ENCODE measurements at regions not wholly inside any gene's neighbourhood (a gene's known extent, or its start where the extent isn't known, plus 50 kb on each side); places are given as distances from the start of the nearest gene placed in this dataset.
A peak's percentile ranks its signal among the peaks of the same experiment; 100 is the strongest.

DNA sequence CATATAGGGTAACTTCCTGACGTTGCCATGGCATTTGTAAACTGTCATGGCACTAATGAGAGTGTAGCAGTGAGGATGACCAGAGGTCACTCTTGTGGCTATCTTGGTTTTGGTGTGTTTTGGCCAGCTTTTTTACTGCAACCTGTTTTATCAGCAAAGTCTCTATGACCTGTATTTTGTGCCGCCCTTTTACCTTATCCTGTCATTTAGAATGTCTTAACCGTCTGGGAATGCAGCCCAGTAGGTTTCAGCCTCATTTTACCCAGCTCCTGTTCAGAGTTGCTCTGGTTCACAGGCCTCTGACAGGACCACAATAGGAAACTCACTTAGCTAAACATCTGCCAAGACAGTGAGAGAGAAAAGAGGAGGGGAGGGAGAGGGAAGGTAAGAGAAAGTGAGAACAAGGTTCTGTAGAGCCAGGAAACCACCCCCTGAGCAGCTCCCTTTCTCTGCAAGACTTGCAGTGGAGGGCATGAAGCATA lies 64.8 kb upstream of the PLEKHG3 start:
- H3K27ac Mint-ChIP-seq = no peak overlapping the region
- H3K9me3 Mint-ChIP-seq = peaks cover 0 to 6% (median 0%) of the 10 kb centered on the region in 11 donors
- no peak overlapping the region for H3K4me3 Mint-ChIP-seq
- no peaks in the 10 kb centered on the region for H3K4me1 ChIP-seq (ENCODE audit: control insufficient read depth in 2 of 2, insufficient read depth in 2 of 2, low read length in 2 of 2)
- peaks cover 0 to 7% (median 0%) of the 10 kb centered on the region in 7 donors for H3K4me1 Mint-ChIP-seq
- CTCF ChIA-PET = no interaction called here
- intact Hi-C loops (cut with micrococcal nuclease) = loop anchor here in 1 of 2 donors (10.0 kb wide), 1 partner anchor 845 kb away; no protein-coding TSS in a partner anchor
- no peaks in the 10 kb centered on the region for H3K27me3 ChIP-seq (ENCODE audit: control insufficient read depth in 2 of 2, insufficient read depth in 2 of 2, low read length in 2 of 2)
- H3K27me3 Mint-ChIP-seq = peaks cover 0 to 35% (median 5%) of the 10 kb centered on the region in 5 donors
- no peak overlapping the region for H3K27ac ChIP-seq (ENCODE audit: low read depth, low read length)
- no peaks in the 10 kb centered on the region for H3K36me3 ChIP-seq (ENCODE audit: control insufficient read depth in 2 of 3, insufficient read depth in 3 of 3, low read length in 3 of 3)
- ATAC-seq (no peak), DNase-seq (no peak)
- H3K36me3 Mint-ChIP-seq = no peaks in the 10 kb centered on the region
- POLR2A ChIA-PET = no interaction called here
- no peak overlapping the region for H3K4me3 ChIP-seq (ENCODE audit: low read length)
- no peaks in the 10 kb centered on the region for H3K9me3 ChIP-seq (ENCODE audit: control insufficient read depth in 2 of 3, low read length in 3 of 3)

DNA sequence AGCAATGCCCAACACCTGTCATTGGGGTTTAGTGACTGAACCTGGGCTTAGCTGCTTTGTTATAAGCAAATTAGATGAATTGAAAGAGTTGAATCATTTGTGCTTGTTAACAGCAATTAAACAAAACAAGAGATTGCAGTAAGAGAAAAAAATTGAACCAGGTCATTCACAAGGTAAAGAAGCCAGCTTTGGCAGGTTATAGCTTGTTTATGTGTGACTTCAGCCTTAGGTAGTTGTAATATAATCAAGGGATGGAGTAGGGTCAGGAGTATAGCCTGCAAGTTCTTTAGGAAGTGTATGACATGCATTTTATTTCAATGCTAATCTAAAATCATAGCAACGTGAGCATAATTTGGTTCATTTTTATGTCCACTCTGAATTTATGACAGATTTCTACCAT lies 63.4 kb upstream of the PLEKHG3 start:
- DNase-seq (no peak), ATAC-seq (no peak)
- Histone ChIP-seq H3K27me3 (ENCODE audit: control insufficient read depth in 2 of 2, insufficient read depth in 2 of 2, low read length in 2 of 2) (no peaks in the 10 kb centered on the region), H3K27ac (ENCODE audit: low read depth, low read length) (no peak overlapping the region), H3K4me1 (ENCODE audit: control insufficient read depth in 2 of 2, insufficient read depth in 2 of 2, low read length in 2 of 2) (no peaks in the 10 kb centered on the region), H3K36me3 (ENCODE audit: control insufficient read depth in 2 of 3, insufficient read depth in 3 of 3, low read length in 3 of 3) (no peaks in the 10 kb centered on the region), H3K4me3 (ENCODE audit: low read length) (no peak overlapping the region), H3K9me3 (ENCODE audit: control insufficient read depth in 2 of 3, low read length in 3 of 3) (no peaks in the 10 kb centered on the region)
- ChIA-PET POLR2A (no interaction called here), CTCF (interaction anchor here (0.6 to 0.7 kb wide), 2 partner anchors 60 to 141 kb away, joined by 3 read pairs; no protein-coding TSS in a partner anchor)
- peaks cover 0 to 39% (median 5%) of the 10 kb centered on the region in 5 donors for H3K27me3 Mint-ChIP-seq
- intact Hi-C loops (cut with micrococcal nuclease) = no loop called here
- H3K27ac Mint-ChIP-seq = peak overlapping the region in 1 of 9 donors; percentile 28
- peaks cover 0 to 7% (median 0%) of the 10 kb centered on the region in 7 donors for H3K4me1 Mint-ChIP-seq
- peaks cover 0 to 6% (median 0%) of the 10 kb centered on the region in 11 donors for H3K9me3 Mint-ChIP-seq
- H3K4me3 Mint-ChIP-seq = no peak overlapping the region
- H3K36me3 Mint-ChIP-seq = no peaks in the 10 kb centered on the region

DNA sequence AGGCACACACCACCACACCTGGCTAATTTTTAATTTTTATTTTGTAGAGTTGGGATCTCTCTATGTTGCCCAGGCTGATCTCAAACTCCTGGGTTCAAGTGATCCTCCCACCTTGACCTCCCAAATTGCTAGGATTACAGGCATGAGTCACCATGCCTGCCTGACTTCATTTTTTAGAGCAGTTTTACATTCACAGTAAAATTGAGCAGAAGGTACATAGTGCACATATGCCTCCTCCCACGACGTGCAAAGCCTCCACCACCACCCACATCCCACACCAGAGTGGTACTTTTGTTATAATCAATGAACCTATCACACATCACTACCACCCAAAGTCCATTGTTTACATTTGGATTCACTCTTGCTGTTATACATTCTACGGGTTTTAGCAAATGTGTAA lies 62.5 kb upstream of the PLEKHG3 start:
- Mint-ChIP-seq H3K27ac (no peak overlapping the region), H3K36me3 (no peaks in the 10 kb centered on the region), H3K27me3 (peaks cover 0 to 40% (median 5%) of the 10 kb centered on the region in 5 donors), H3K9me3 (peaks cover 0 to 6% (median 0%) of the 10 kb centered on the region in 11 donors), H3K4me3 (no peak overlapping the region), H3K4me1 (peaks cover 0 to 5% (median 0%) of the 10 kb centered on the region in 7 donors)
- no peaks in the 10 kb centered on the region for H3K9me3 ChIP-seq (ENCODE audit: control insufficient read depth in 2 of 3, low read length in 3 of 3)
- ChIA-PET POLR2A (no interaction called here), CTCF (no interaction called here)
- H3K36me3 ChIP-seq (ENCODE audit: control insufficient read depth in 2 of 3, insufficient read depth in 3 of 3, low read length in 3 of 3) = no peaks in the 10 kb centered on the region
- intact Hi-C loops (cut with micrococcal nuclease) = no loop called here
- no peak overlapping the region for H3K27ac ChIP-seq (ENCODE audit: low read depth, low read length)
- DNase-seq (no peak), ATAC-seq (no peak)
- no peak overlapping the region for H3K4me3 ChIP-seq (ENCODE audit: low read length)
- no peaks in the 10 kb centered on the region for H3K4me1 ChIP-seq (ENCODE audit: control insufficient read depth in 2 of 2, insufficient read depth in 2 of 2, low read length in 2 of 2)
- H3K27me3 ChIP-seq (ENCODE audit: control insufficient read depth in 2 of 2, insufficient read depth in 2 of 2, low read length in 2 of 2) = no peaks in the 10 kb centered on the region

DNA sequence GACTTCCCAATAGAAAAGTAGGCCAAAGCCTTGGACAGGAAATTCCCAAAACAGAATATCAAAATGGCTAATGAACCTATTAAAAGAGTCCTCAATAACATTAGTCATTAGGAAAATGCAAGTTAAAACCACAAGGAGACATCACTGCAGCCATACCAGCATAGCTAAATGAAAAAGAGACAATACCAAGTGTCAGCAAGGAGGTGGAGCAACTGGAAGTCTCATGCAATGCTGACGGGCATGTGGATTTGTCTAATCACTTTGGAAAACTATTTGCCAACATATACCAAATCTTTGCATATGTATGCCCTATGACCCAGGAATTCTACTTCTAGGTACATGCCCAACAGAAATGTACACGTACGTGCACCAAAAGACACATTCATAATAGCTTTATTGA lies 60.5 kb upstream of the PLEKHG3 start:
- H3K4me3 Mint-ChIP-seq = no peak overlapping the region
- no peaks in the 10 kb centered on the region for H3K36me3 ChIP-seq (ENCODE audit: control insufficient read depth in 2 of 3, insufficient read depth in 3 of 3, low read length in 3 of 3)
- no peaks in the 10 kb centered on the region for H3K27me3 ChIP-seq (ENCODE audit: control insufficient read depth in 2 of 2, insufficient read depth in 2 of 2, low read length in 2 of 2)
- peaks cover 0 to 6% (median 0%) of the 10 kb centered on the region in 11 donors for H3K9me3 Mint-ChIP-seq
- intact Hi-C loops (cut with micrococcal nuclease) = no loop called here
- no peak for ATAC-seq
- no peaks in the 10 kb centered on the region for H3K4me1 ChIP-seq (ENCODE audit: control insufficient read depth in 2 of 2, insufficient read depth in 2 of 2, low read length in 2 of 2)
- no peak overlapping the region for H3K27ac Mint-ChIP-seq
- peaks cover 0 to 2% (median 0%) of the 10 kb centered on the region in 7 donors for H3K4me1 Mint-ChIP-seq
- POLR2A ChIA-PET = no interaction called here
- no peaks in the 10 kb centered on the region for H3K36me3 Mint-ChIP-seq
- no peak overlapping the region for H3K27ac ChIP-seq (ENCODE audit: low read depth, low read length)
- H3K4me3 ChIP-seq (ENCODE audit: low read length) = no peak overlapping the region
- DNase-seq = no peak
- peaks cover 0 to 37% (median 6%) of the 10 kb centered on the region in 5 donors for H3K27me3 Mint-ChIP-seq
- CTCF ChIA-PET = no interaction called here
- H3K9me3 ChIP-seq (ENCODE audit: control insufficient read depth in 2 of 3, low read length in 3 of 3) = no peaks in the 10 kb centered on the region

DNA sequence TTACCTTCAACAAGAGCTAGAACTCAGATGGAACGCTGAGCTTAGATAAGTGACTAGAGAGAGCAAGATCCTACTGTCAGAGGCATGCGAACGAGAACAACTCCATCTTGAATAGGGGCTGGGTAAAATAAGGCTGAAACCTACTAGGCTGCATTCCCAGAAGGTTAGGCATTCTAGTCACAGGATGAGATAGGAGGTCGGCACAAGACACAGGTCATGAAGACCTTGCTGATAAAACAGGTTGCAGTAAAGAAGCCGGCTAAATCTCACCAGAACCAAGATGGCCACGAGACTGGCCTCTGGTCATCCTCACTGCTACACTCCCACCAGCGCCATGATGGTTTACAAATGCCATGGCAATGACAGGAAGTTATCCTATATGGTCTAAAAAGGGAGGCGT lies 59.6 kb upstream of the PLEKHG3 start:
- DNase-seq (no peak), ATAC-seq (no peak)
- intact Hi-C loops (cut with micrococcal nuclease) = no loop called here
- no peak overlapping the region for H3K27ac ChIP-seq (ENCODE audit: low read depth, low read length)
- ChIA-PET POLR2A (no interaction called here), CTCF (no interaction called here)
- H3K4me1 ChIP-seq (ENCODE audit: control insufficient read depth in 2 of 2, insufficient read depth in 2 of 2, low read length in 2 of 2) = no peaks in the 10 kb centered on the region
- Mint-ChIP-seq H3K4me1 (no peaks in the 10 kb centered on the region), H3K9me3 (peaks cover 0 to 6% (median 0%) of the 10 kb centered on the region in 11 donors), H3K36me3 (no peaks in the 10 kb centered on the region), H3K27me3 (peaks cover 0 to 38% (median 12%) of the 10 kb centered on the region in 5 donors), H3K27ac (no peak overlapping the region), H3K4me3 (no peak overlapping the region)
- H3K27me3 ChIP-seq (ENCODE audit: control insufficient read depth in 2 of 2, insufficient read depth in 2 of 2, low read length in 2 of 2) = no peaks in the 10 kb centered on the region
- H3K4me3 ChIP-seq (ENCODE audit: low read length) = no peak overlapping the region
- H3K36me3 ChIP-seq (ENCODE audit: control insufficient read depth in 2 of 3, insufficient read depth in 3 of 3, low read length in 3 of 3) = no peaks in the 10 kb centered on the region
- no peaks in the 10 kb centered on the region for H3K9me3 ChIP-seq (ENCODE audit: control insufficient read depth in 2 of 3, low read length in 3 of 3)

DNA sequence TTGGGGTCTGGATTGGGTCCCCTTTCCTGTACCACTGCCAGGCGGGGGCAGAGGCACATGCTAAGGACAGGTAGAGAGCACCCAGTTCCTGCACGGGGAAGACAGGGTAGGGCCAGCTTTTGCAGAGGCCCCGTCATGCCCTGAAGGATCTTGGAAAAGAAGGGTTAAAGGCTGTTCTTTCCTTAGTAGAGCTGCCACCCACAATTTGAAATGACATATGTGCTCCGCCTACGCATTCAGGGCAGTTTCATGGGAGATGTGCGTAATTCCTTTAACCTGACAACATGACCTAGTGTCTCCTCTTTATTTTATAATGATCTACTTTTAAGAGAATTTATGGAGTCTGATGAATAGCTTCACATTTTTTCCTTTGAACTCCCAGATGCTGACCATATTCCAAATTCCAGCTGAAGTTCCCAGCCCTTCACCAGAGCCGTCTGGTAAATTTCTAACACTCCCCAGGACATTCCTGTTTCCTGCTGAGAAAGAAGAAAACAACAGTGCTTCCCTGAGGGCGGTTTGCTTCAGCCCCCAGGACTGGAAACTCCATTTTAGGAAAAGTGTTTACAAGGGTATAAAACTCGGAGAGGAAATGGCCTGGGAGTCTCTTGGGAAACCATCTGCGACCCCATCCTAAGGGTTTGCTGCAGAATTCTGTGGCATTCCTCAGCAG lies 58.9 kb upstream of the PLEKHG3 start:
- Mint-ChIP-seq H3K27me3 (peaks cover 0 to 38% (median 12%) of the 10 kb centered on the region in 5 donors), H3K4me1 (no peaks in the 10 kb centered on the region), H3K27ac (no peak overlapping the region), H3K4me3 (no peak overlapping the region), H3K9me3 (peaks cover 0 to 6% (median 0%) of the 10 kb centered on the region in 11 donors), H3K36me3 (no peaks in the 10 kb centered on the region)
- CTCF ChIA-PET = no interaction called here
- intact Hi-C loops (cut with micrococcal nuclease) = no loop called here
- Histone ChIP-seq H3K9me3 (ENCODE audit: control insufficient read depth in 2 of 3, low read length in 3 of 3) (no peaks in the 10 kb centered on the region), H3K27ac (ENCODE audit: low read depth, low read length) (no peak overlapping the region), H3K27me3 (ENCODE audit: control insufficient read depth in 2 of 2, insufficient read depth in 2 of 2, low read length in 2 of 2) (no peaks in the 10 kb centered on the region), H3K4me1 (ENCODE audit: control insufficient read depth in 2 of 2, insufficient read depth in 2 of 2, low read length in 2 of 2) (no peaks in the 10 kb centered on the region), H3K36me3 (ENCODE audit: control insufficient read depth in 2 of 3, insufficient read depth in 3 of 3, low read length in 3 of 3) (no peaks in the 10 kb centered on the region), H3K4me3 (ENCODE audit: low read length) (no peak overlapping the region)
- POLR2A ChIA-PET = no interaction called here
- ATAC-seq (no peak), DNase-seq (no peak)

DNA sequence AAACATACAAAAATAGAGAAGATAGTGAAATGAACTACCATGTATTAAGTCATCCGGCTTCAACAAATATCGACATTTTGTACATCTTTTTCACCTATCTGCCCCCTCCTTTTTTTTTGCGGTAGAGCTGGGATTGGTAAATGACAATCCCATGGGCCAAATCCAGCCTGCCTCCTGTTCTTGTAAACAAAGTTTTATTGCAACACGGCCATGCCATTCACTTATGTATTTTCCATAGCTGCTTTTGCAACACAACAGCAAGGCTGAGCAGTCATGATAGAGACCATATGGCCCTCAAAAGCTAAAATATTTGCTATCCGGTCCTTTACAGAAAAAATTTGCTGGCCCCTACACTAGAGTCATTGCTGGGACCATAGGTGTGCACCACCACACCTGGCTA lies 58.1 kb upstream of the PLEKHG3 start:
- Histone ChIP-seq H3K36me3 (ENCODE audit: control insufficient read depth in 2 of 3, insufficient read depth in 3 of 3, low read length in 3 of 3) (no peaks in the 10 kb centered on the region), H3K27ac (ENCODE audit: low read depth, low read length) (no peak overlapping the region), H3K4me1 (ENCODE audit: control insufficient read depth in 2 of 2, insufficient read depth in 2 of 2, low read length in 2 of 2) (no peaks in the 10 kb centered on the region), H3K4me3 (ENCODE audit: low read length) (no peak overlapping the region), H3K9me3 (ENCODE audit: control insufficient read depth in 2 of 3, low read length in 3 of 3) (no peaks in the 10 kb centered on the region), H3K27me3 (ENCODE audit: control insufficient read depth in 2 of 2, insufficient read depth in 2 of 2, low read length in 2 of 2) (no peaks in the 10 kb centered on the region)
- ChIA-PET CTCF (no interaction called here), POLR2A (no interaction called here)
- H3K9me3 Mint-ChIP-seq = peaks cover 0 to 6% (median 0%) of the 10 kb centered on the region in 11 donors
- H3K27ac Mint-ChIP-seq = no peak overlapping the region
- H3K36me3 Mint-ChIP-seq = no peaks in the 10 kb centered on the region
- H3K4me3 Mint-ChIP-seq = no peak overlapping the region
- intact Hi-C loops (cut with micrococcal nuclease) = no loop called here
- H3K27me3 Mint-ChIP-seq = peaks cover 0 to 40% (median 12%) of the 10 kb centered on the region in 5 donors
- no peak for DNase-seq
- ATAC-seq = no peak
- H3K4me1 Mint-ChIP-seq = no peaks in the 10 kb centered on the region
